NT2/D1 (cell line): ENCODE measurements at regions not wholly inside any gene's neighbourhood (a gene's known extent, or its start where the extent isn't known, plus 50 kb on each side); places are given as distances from the start of the nearest gene placed in this dataset.

ENCODE experiments used
- DNase-seq: peaks from one replicate; pipeline ENCODE4 v3.0.0-alpha.2; 2011; ENCODE audit warnings: low read depth, low spot score
- H3K27me3 ChIP-seq: 2 replicates; pipeline ENCODE4 v1.6.0; 2011; ENCODE audit warnings: mild to moderate bottlenecking; ENCODE audit not compliant: insufficient read length, insufficient read depth
- H3K36me3 ChIP-seq: 2 replicates; pipeline ENCODE4 v1.6.1; 2011; ENCODE audit warnings: mild to moderate bottlenecking, low read length, mixed read lengths; ENCODE audit not compliant: insufficient read depth, insufficient read length
- H3K4me1 ChIP-seq: 2 replicates; pipeline ENCODE4 v1.5.1; 2011; ENCODE audit not compliant: insufficient read depth, insufficient read length
- H3K4me3 ChIP-seq: 2 replicates; pipeline ENCODE4 v1.5.1; 2011; ENCODE audit warnings: low read depth; ENCODE audit not compliant: insufficient read length
- H3K9ac ChIP-seq: 2 replicates; pipeline ENCODE4 v1.6.0; 2011; ENCODE audit warnings: low read depth; ENCODE audit not compliant: insufficient read length
- H3K9me3 ChIP-seq: 2 replicates; pipeline ENCODE4 v1.5.1; 2011; ENCODE audit warnings: mild to moderate bottlenecking, low read length; ENCODE audit not compliant: insufficient read depth
- SUZ12 ChIP-seq: IDR thresholded peaks from 2 replicates; pipeline ENCODE4 v1.6.1; 2011; ENCODE audit not compliant: insufficient read length, insufficient read depth; ENCODE audit errors: extremely low read depth
- YY1 ChIP-seq: IDR thresholded peaks from 2 replicates; pipeline ENCODE4 v1.6.1; 2011; ENCODE audit not compliant: insufficient read length, insufficient read depth
- ZNF274 ChIP-seq: IDR thresholded peaks from 2 replicates; pipeline ENCODE4 v1.6.1; 2011; ENCODE audit warnings: mild to moderate bottlenecking, low read depth, low read length

- Histone ChIP-seq H3K4me1 (no peaks in the 10 kb centered on the region), H3K27me3 (no peaks in the 10 kb centered on the region), H3K9me3 (no peaks in the 10 kb centered on the region), H3K4me3 (no peak overlapping the region), H3K36me3 (no peaks in the 10 kb centered on the region), H3K9ac (no peak overlapping the region)
- TF ChIP-seq ZNF274 (no peak), SUZ12 (no peak), YY1 (no peak)
- DNase-seq = no peak
Measured at GRCh38 chr11:130808541-130808940, 107.7 kb downstream of the SNX19 start.

DNA sequence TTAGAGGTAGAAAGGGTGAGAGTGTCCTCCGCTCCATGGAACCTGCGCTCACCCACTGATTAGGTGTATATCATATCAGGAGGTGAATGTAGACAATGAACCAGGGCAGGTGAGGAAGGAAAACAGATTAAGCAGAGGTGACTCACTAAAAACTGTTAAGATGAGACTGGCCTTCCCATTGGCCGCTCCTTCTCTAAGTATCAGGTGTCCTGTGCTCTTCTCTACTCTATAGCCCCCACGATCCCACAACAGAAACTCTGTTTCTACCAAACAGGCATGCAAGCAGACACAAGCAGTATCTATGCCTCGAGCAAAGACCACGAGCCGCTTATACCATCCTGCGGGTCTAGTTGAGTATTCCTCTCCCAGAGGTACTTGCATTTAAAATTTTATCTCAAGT is 103.1 kb downstream of the SNX19 start:
- Histone ChIP-seq H3K4me1 (no peaks in the 10 kb centered on the region), H3K27me3 (no peaks in the 10 kb centered on the region), H3K9me3 (no peaks in the 10 kb centered on the region), H3K9ac (no peak overlapping the region), H3K36me3 (no peaks in the 10 kb centered on the region), H3K4me3 (no peak overlapping the region)
- DNase-seq = no peak
- no peak for TF ChIP-seq YY1
- no peak for TF ChIP-seq ZNF274
- TF ChIP-seq SUZ12 = no peak

DNA sequence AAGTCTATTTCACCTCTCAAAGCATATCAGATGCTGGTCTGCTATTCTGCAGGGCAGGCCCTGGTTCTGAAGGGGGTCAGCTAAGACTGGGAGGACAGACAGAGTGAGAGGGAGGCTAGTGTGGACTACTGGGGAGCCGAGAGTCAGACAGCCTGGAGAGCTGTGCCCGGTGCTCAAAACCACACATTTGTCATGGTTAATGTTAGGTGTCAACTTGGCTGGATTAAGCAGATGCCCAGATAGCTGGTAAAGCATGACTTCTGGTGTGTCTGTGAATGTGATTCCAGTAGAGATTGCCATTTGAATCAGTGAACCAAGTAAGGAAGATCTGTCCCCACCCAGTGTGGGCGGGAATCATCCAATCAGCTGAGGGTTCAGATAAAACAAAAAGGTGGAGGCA is 102.6 kb downstream of the SNX19 start:
- Histone ChIP-seq H3K9me3 (no peaks in the 10 kb centered on the region), H3K27me3 (no peaks in the 10 kb centered on the region), H3K36me3 (no peaks in the 10 kb centered on the region), H3K4me1 (no peaks in the 10 kb centered on the region), H3K4me3 (no peak overlapping the region), H3K9ac (no peak overlapping the region)
- TF ChIP-seq YY1 = no peak
- TF ChIP-seq SUZ12 = no peak
- TF ChIP-seq ZNF274 = no peak
- DNase-seq = no peak

GRCh38 chr11:130814440-130815096 is 101.7 kb downstream of the SNX19 start:
- DNase-seq = no peak
- no peaks in the 10 kb centered on the region for H3K36me3 ChIP-seq
- no peaks in the 10 kb centered on the region for H3K4me1 ChIP-seq

DNA sequence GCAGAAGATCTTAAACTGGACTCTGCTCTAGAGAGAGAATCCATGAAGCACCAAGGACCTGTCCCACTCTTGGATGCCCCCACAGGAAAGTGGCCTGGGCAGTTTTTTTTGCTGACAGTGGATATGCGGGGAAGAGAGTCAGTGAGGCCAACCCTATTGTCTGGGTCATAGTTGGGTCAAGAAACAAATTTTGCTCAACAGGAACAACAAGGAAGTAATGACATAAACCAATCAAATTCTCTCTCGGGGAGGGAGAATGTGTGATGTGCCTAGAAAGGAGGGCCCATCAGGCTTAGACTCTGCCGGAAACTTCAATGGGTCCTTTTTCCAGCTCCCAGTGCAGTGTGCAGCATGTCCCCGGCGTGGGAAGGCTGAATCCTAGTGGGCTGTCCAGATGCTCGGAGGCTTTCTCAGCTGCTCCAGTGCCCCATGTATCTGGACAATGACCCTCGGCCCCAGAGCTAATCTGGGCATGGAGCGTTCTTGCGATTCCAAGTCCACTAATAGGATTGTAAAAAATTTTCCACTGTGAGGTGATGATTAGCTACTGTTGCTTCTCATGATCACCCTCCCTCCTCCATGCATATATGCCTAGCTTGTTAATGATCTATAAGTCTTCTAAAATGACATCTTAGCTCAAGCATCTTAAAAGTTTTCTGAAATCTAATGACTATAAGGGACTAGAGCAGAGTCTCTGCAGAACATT is 101.0 kb downstream of the SNX19 start:
- DNase-seq = no peak
- Histone ChIP-seq H3K4me3 (no peak overlapping the region), H3K27me3 (no peaks in the 10 kb centered on the region), H3K9ac (no peak overlapping the region), H3K36me3 (no peaks in the 10 kb centered on the region), H3K9me3 (no peaks in the 10 kb centered on the region), H3K4me1 (no peaks in the 10 kb centered on the region)
- TF ChIP-seq YY1 (no peak), SUZ12 (no peak), ZNF274 (no peak)

More at GRCh38 chr11:130814440-130815096, 101.7 kb downstream of the SNX19 start:
- no peaks in the 10 kb centered on the region for H3K9me3 ChIP-seq
- H3K4me3 ChIP-seq = no peak overlapping the region
- H3K9ac ChIP-seq = no peak overlapping the region
- TF ChIP-seq YY1 (no peak), ZNF274 (no peak), SUZ12 (no peak)
- H3K27me3 ChIP-seq = no peaks in the 10 kb centered on the region

DNA sequence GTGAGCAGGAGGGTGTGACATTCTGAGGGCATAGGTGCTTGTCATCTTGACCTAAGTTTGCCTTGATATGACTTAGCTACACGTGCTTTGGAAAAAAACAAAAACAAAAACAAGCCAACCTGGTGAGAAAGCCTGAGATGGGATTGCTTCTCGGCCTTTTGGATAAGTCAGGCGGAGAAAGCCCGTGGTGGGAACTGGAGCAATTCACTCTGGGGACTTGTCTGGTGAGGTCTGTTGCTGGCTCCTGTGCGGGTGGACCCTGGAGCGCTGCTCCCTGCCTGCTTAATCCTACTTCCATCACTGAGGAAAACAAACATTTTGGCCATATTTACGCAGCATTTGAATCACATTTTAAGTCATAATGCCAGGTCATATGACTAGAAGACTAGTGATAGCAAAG is 100.3 kb downstream of the SNX19 start:
- Histone ChIP-seq H3K4me3 (no peak overlapping the region), H3K9ac (no peak overlapping the region), H3K36me3 (no peaks in the 10 kb centered on the region), H3K9me3 (no peaks in the 10 kb centered on the region), H3K27me3 (no peaks in the 10 kb centered on the region), H3K4me1 (no peaks in the 10 kb centered on the region)
- no peak for DNase-seq
- TF ChIP-seq ZNF274 = no peak
- no peak for TF ChIP-seq YY1
- TF ChIP-seq SUZ12 = no peak

GRCh38 chr11:130816546-130817329 is 99.5 kb downstream of the SNX19 start:
- Histone ChIP-seq H3K4me3 (no peak overlapping the region), H3K9me3 (no peaks in the 10 kb centered on the region), H3K27me3 (no peaks in the 10 kb centered on the region), H3K9ac (no peak overlapping the region), H3K36me3 (no peaks in the 10 kb centered on the region), H3K4me1 (no peaks in the 10 kb centered on the region)
- TF ChIP-seq SUZ12 = no peak
- TF ChIP-seq YY1 = no peak
- TF ChIP-seq ZNF274 = no peak
- no peak for DNase-seq
